ENCODE measurements at regions not wholly inside any gene's neighbourhood (a gene's known extent, or its start where the extent isn't known, plus 50 kb on each side); places are given as distances from the start of the nearest gene placed in this dataset.

DNA sequence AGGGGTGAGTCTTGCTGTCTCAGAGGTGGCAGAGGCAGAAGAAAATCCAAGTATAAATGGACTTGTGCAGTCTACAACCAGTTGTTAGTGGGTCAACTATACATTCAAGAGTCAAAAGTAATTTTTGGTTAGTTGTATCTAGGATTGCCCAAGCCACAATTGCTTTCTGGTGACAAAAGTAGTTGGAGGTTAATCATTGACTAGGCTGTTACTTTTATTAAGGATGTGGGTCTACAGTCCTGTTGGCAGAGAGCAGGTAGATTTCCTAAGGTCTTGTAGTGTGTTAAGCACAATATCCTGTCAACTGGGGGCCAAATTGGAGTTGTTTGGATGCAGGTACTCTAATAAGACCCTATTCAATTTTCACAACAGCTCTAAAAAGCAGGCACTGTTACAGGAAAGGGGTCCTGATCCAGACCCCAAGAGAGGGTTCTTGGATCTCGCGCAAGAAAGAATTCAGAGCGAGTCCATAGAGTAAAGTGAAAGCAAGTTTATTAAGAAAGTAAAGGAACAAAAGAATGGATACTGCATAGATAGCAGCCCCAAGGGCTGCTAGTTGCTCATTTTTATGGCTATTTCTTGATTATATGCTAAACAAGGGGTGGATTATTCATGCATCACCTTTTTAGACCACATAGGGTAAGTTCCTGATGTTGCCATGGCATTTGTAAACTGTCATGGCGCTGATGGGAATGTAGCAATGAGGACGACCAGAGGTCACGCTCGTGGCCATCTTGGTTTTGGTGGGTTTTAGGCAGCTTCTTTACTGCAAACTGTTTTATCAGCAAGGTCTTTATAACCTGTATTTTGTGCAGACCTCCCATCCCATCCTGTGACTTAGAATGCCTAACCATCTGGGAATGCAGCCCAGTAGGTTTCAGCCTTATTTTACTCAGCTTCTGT lies 232.6 kb upstream of the SRRM4 start:
- H3K4me3 ChIP-seq (ENCODE audit: low read depth, low read length), result no peak overlapping the region
- no peak for DNase-seq (ENCODE audit: low read depth)
- TF ChIP-seq, protein P1, sequence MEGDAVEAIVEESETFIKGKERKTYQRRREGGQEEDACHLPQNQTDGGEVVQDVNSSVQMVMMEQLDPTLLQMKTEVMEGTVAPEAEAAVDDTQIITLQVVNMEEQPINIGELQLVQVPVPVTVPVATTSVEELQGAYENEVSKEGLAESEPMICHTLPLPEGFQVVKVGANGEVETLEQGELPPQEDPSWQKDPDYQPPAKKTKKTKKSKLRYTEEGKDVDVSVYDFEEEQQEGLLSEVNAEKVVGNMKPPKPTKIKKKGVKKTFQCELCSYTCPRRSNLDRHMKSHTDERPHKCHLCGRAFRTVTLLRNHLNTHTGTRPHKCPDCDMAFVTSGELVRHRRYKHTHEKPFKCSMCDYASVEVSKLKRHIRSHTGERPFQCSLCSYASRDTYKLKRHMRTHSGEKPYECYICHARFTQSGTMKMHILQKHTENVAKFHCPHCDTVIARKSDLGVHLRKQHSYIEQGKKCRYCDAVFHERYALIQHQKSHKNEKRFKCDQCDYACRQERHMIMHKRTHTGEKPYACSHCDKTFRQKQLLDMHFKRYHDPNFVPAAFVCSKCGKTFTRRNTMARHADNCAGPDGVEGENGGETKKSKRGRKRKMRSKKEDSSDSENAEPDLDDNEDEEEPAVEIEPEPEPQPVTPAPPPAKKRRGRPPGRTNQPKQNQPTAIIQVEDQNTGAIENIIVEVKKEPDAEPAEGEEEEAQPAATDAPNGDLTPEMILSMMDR (IDR thresholded peaks at IDR 0.05; ENCODE audit: insufficient read depth, low read depth, low read length), result no peak

DNA sequence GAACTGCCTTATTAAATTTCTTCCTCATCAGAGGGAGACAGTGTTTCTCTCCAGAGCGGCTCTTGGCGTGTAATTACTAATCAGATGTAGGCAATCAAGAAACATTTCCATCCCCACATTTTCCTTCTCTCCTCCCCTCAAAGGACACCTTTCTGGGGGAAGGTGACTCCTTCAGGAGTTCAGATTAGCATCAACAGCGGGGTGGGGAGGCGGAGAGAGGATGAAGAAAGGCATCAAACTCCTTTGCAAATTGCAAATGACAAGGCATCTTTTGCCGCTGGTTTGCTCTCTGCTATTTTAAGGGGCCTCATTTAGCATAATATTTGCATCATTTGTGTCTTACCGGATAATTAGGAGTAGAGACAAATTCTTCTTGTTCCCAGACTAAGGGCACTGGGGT lies 231.7 kb upstream of the SRRM4 start:
- TF ChIP-seq, protein P1 (IDR thresholded peaks at IDR 0.05; ENCODE audit: insufficient read depth, low read depth, low read length), result no peak
- DNase-seq (ENCODE audit: low read depth), result no peak
- H3K4me3 ChIP-seq (ENCODE audit: low read depth, low read length), result no peak overlapping the region

DNA sequence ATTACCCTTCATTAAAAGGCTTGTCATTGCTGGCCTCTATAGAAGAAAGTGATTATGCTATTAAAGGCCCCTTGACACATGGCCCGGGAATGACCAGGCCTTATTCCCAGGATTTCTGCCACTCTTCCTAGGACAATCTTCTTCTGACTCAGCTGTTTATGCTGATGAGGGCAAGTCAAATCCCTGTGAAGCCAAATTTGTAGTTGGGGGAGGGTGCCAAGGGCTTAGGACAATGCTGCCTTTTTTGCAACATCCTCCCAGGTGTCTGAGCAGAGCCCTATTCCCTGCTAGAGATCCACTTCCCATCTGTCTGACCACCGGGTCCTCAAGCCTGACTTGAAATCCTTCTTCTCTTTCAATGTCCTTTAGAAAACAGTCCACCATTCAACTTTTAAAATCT lies 230.7 kb upstream of the SRRM4 start:
- TF ChIP-seq, protein P1 (IDR thresholded peaks at IDR 0.05; ENCODE audit: insufficient read depth, low read depth, low read length), result no peak
- DNase-seq (ENCODE audit: low read depth), result no peak
- no peak overlapping the region for H3K4me3 ChIP-seq (ENCODE audit: low read depth, low read length)

DNA sequence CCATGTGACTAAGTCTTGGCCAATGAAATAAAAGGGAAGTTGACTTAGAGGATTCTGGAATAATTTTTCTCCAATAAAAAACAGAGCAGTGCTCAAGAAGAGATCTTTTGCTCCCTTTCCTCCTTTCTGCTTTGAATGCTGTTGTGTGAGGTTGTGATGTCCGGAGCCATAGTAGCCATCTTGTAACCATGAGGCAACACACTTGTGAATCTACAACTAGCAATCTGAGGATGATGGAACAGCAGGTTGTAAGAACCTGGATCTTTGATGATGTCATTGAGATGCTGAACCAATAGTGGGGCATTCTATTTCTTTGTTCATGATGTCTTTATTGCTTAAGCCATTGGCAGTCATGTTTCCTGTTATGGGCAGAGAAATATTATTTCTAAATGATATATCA lies 230.0 kb upstream of the SRRM4 start:
- no peak overlapping the region for H3K4me3 ChIP-seq (ENCODE audit: low read depth, low read length)
- DNase-seq (ENCODE audit: low read depth), result no peak
- TF ChIP-seq, protein P1 (IDR thresholded peaks at IDR 0.05; ENCODE audit: insufficient read depth, low read depth, low read length), result no peak

DNA sequence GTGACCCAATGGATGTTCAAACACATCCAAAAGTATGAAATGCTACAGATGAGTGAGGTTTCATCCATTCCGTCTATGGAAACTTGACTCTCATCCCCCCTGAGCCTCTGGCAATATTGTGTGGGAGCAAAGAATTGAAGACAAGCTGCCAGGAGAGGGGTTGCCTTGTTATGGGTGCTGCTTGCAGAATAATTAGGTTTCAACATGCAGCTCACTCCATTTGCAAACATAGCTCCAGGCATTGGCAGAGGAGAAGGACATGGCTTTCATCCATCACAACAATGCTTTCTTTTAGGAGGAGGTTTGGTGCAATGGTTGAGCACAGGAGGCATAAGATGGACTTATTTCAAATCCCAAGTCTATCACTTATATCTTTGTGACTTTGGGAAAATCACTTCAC lies 220.7 kb upstream of the SRRM4 start:
- TF ChIP-seq, protein P1 (IDR thresholded peaks at IDR 0.05; ENCODE audit: insufficient read depth, low read depth, low read length), result no peak
- DNase-seq (ENCODE audit: low read depth), result no peak
- H3K4me3 ChIP-seq (ENCODE audit: low read depth, low read length), result no peak overlapping the region

DNA sequence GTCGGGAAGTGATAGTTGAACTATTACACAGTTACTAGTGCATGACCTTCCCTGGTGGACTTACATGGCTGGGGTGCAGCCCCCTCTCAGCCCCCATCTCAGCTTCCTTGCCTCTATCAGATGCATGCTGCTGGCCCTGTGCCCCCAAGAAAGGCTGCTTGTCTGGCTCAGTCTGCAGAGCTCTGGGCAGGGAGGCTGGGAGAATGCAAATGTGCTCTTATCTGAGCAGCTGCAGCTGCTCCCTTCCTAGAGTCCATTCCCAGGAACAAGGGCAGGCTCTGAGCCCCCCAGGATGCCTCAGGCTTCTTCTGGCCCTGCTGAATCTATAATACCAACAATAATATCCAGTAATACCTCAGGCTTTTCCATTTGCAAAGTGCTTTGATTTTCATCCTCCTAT lies 218.1 kb upstream of the SRRM4 start:
- TF ChIP-seq, protein P1 (IDR thresholded peaks at IDR 0.05; ENCODE audit: insufficient read depth, low read depth, low read length), result no peak
- no peak overlapping the region for H3K4me3 ChIP-seq (ENCODE audit: low read depth, low read length)
- DNase-seq (ENCODE audit: low read depth), result no peak

All from fibroblast of villous mesenchyme (primary cell).